ENCODE measurements at regions not wholly inside any gene's neighbourhood (a gene's known extent, or its start where the extent isn't known, plus 50 kb on each side); places are given as distances from the start of the nearest gene placed in this dataset.

DNA sequence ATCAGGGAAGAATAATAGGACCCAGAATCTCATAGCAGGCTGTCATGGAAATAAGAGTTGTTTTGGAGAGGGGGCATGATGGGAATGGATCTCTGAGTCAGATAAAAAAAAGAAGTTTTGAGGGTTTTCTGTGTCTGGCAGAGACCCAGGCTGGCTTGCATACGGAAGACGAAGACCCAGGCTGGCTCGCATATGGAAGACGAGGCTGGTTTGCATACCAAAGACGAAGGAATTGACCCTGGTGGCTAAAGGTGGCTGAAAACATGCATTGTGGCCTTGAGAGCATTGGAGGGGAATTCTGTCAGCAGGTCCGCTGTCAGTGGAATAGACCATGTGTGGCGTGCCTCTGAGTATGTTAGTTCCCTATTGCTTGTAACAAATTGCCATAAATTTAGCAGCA, 335.1 kb downstream of the BTBD3 start:
- TF ChIP-seq, protein P1, sequence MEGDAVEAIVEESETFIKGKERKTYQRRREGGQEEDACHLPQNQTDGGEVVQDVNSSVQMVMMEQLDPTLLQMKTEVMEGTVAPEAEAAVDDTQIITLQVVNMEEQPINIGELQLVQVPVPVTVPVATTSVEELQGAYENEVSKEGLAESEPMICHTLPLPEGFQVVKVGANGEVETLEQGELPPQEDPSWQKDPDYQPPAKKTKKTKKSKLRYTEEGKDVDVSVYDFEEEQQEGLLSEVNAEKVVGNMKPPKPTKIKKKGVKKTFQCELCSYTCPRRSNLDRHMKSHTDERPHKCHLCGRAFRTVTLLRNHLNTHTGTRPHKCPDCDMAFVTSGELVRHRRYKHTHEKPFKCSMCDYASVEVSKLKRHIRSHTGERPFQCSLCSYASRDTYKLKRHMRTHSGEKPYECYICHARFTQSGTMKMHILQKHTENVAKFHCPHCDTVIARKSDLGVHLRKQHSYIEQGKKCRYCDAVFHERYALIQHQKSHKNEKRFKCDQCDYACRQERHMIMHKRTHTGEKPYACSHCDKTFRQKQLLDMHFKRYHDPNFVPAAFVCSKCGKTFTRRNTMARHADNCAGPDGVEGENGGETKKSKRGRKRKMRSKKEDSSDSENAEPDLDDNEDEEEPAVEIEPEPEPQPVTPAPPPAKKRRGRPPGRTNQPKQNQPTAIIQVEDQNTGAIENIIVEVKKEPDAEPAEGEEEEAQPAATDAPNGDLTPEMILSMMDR (IDR thresholded peaks at IDR 0.05; ENCODE audit: low read depth, low read length), result no peak
- DNase-seq (ENCODE audit: extremely low read depth, low read depth), result no peak

DNA sequence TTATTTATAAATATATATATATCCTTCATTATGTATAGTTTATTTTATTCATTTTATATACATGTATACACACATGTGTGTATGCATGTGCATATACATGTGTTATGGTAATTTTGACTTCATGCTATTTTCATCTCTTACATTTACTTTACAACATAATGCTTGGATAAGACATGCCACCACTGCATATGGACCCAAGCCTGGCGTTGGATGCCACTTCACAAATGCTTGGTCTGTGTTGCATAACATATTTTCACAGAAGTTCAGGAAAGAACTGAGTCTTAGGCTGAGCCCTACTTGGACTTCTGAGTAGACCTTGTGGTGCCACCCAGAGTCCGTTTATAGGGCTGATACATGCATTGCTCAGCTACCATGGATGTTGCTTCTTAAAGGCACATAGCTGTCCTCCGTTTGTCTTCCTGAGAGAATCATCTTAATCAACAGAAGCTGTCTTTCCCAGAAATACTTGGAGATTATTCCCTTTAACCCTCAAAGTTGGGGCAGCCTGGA, 337.8 kb downstream of the BTBD3 start:
- no peak for DNase-seq (ENCODE audit: extremely low read depth, low read depth)
- TF ChIP-seq, protein P1 (IDR thresholded peaks at IDR 0.05; ENCODE audit: low read depth, low read length), result no peak

- DNase-seq (ENCODE audit: extremely low read depth, low read depth), result no peak
- TF ChIP-seq, protein P1 (IDR thresholded peaks at IDR 0.05; ENCODE audit: low read depth, low read length), result no peak
Measured at GRCh38 chr20:12256806-12257205, 339.1 kb downstream of the BTBD3 start.

DNA sequence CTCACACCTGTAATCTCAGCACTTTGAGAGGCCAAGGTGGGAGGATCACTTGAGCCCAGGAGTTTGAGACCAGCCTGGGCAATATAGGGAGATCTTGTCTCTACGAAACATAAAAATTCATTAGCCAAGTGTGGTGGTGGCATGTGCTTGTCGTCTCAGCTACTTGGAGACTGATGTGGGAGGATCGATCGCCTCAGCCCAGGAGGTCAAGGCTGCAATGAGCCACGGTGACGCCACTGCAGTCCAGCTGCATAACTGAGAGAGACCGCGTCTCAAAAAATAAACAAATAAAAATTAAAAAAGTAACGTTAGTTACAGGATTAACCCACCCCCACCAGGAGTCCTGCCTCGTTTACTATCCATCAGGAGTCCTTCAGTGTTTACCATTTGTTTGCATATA, 345.1 kb downstream of the BTBD3 start:
- TF ChIP-seq, protein P1 (IDR thresholded peaks at IDR 0.05; ENCODE audit: low read depth, low read length), result no peak
- no peak for DNase-seq (ENCODE audit: extremely low read depth, low read depth)

GRCh38 chr20:12264711-12265110, 347.0 kb downstream of the BTBD3 start:
- DNase-seq (ENCODE audit: extremely low read depth, low read depth), result no peak

DNA sequence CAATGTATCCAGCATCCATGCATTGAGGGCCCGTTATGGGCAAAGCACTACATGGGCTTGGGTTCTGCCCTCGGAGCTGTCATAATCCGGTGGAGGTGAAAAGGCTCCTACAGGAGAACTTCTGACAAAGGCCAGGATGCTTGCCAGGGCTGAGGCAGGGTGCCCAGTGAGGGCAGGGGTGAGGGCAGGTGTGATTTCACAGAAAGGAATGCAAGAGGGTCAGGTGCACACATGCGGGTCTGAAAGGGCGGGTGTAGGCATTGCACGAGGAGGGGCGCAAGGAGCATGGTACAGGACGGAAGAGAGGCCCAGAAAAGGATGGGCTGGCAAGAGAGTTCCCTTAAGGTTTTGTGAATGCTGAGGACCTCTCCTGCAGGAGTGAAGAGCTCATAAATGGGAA, 348.0 kb downstream of the BTBD3 start:
- DNase-seq (ENCODE audit: extremely low read depth, low read depth), result no peak
- TF ChIP-seq, protein P1 (IDR thresholded peaks at IDR 0.05; ENCODE audit: low read depth, low read length), result no peak

More at GRCh38 chr20:12264711-12265110, 347.0 kb downstream of the BTBD3 start:
- TF ChIP-seq, protein P1 (IDR thresholded peaks at IDR 0.05; ENCODE audit: low read depth, low read length), result no peak

GRCh38 chr20:12269579-12269978, 351.9 kb downstream of the BTBD3 start:
- DNase-seq (ENCODE audit: extremely low read depth, low read depth), result no peak
- TF ChIP-seq, protein P1 (IDR thresholded peaks at IDR 0.05; ENCODE audit: low read depth, low read length), result no peak

Measured in AG09319 (cell line).